HG03558 (cell line): ENCODE measurements at regions not wholly inside any gene's neighbourhood (a gene's known extent, or its start where the extent isn't known, plus 50 kb on each side); places are given as distances from the start of the nearest gene placed in this dataset.

Experiments
- ATAC-seq: cut with Tn5 transposase; IDR thresholded peaks from one replicate; pipeline ENCODE4 v1.9.1; 2021; ENCODE audit warnings: moderate number of reproducible peaks; ENCODE audit not compliant: unreplicated experiment; ENCODE audit errors: extremely low read depth

- ATAC-seq, result no peak
Measured at GRCh38 chr6:21971541-21971940, 325.3 kb downstream of the PRL start.

- ATAC-seq, result no peak
Measured at GRCh38 chr6:21972516-21972915, 324.3 kb downstream of the PRL start.

GRCh38 chr6:21977346-21977745, 319.5 kb downstream of the PRL start:
- no peak for ATAC-seq

- ATAC-seq, result no peak
Measured at GRCh38 chr6:21981235-21981833, 315.5 kb downstream of the PRL start.

- no peak for ATAC-seq
Measured at GRCh38 chr6:21984135-21984534, 312.7 kb downstream of the PRL start.

GRCh38 chr6:21984561-21984960, 312.3 kb downstream of the PRL start:
- no peak for ATAC-seq

- no peak for ATAC-seq
Measured at GRCh38 chr6:21985904-21986303, 310.9 kb downstream of the PRL start.

- no peak for ATAC-seq
Measured at GRCh38 chr6:21986703-21987102, 310.1 kb downstream of the PRL start.

- ATAC-seq, result peak; percentile 90
Measured at GRCh38 chr6:21987501-21987957, 309.3 kb downstream of the PRL start.

GRCh38 chr6:21990577-21990976, 306.3 kb downstream of the PRL start:
- ATAC-seq, result no peak

GRCh38 chr6:21992178-21992967, 304.5 kb downstream of the PRL start:
- no peak for ATAC-seq

GRCh38 chr6:21993841-21994240, 303.0 kb downstream of the PRL start:
- ATAC-seq, result no peak

- ATAC-seq, result no peak
Measured at GRCh38 chr6:21994821-21995220, 302.0 kb downstream of the PRL start.

- ATAC-seq, result no peak
Measured at GRCh38 chr6:21995318-21995717, 301.5 kb downstream of the PRL start.

- ATAC-seq, result no peak
Measured at GRCh38 chr6:21996425-21997118, 300.3 kb downstream of the PRL start.

- ATAC-seq, result no peak
Measured at GRCh38 chr6:21997119-21998037, 299.5 kb downstream of the PRL start.

- no peak for ATAC-seq
Measured at GRCh38 chr6:21998582-21998981, 298.3 kb downstream of the PRL start.

GRCh38 chr6:21999012-21999528, 297.8 kb downstream of the PRL start:
- ATAC-seq, result no peak

- no peak for ATAC-seq
Measured at GRCh38 chr6:21999741-22000140, 297.1 kb downstream of the PRL start.

GRCh38 chr6:22001396-22002027, 295.3 kb downstream of the PRL start:
- no peak for ATAC-seq
